ENCODE measurements at regions not wholly inside any gene's neighbourhood (a gene's known extent, or its start where the extent isn't known, plus 50 kb on each side); places are given as distances from the start of the nearest gene placed in this dataset.

GRCh38 chr1:229087339-229087738 is 183.6 kb upstream of the RAB4A start:
- no peak for TF ChIP-seq CTCF (IDR thresholded peaks at IDR 0.05; ENCODE audit: control insufficient read depth, extremely low read depth, insufficient read depth)
- H3K4me3 ChIP-seq (ENCODE audit: low read depth, low read length): no peak overlapping the region
- no peak for DNase-seq (ENCODE audit: low read depth)

- no peak overlapping the region for H3K4me3 ChIP-seq (ENCODE audit: low read depth, low read length)
- DNase-seq (ENCODE audit: low read depth): no peak
- TF ChIP-seq CTCF (IDR thresholded peaks at IDR 0.05; ENCODE audit: control insufficient read depth, extremely low read depth, insufficient read depth): no peak
Observed at GRCh38 chr1:229087906-229088305, 183.0 kb upstream of the RAB4A start.

GRCh38 chr1:229088711-229089110 is 182.2 kb upstream of the RAB4A start:
- no peak for DNase-seq (ENCODE audit: low read depth)

GRCh38 chr1:229089586-229090208 is 181.2 kb upstream of the RAB4A start:
- H3K4me3 ChIP-seq (ENCODE audit: low read depth, low read length): no peak overlapping the region
- no peak for DNase-seq (ENCODE audit: low read depth)
- no peak for TF ChIP-seq CTCF (IDR thresholded peaks at IDR 0.05; ENCODE audit: control insufficient read depth, extremely low read depth, insufficient read depth)

More at GRCh38 chr1:229088711-229089110, 182.2 kb upstream of the RAB4A start:
- no peak for TF ChIP-seq CTCF (IDR thresholded peaks at IDR 0.05; ENCODE audit: control insufficient read depth, extremely low read depth, insufficient read depth)
- H3K4me3 ChIP-seq (ENCODE audit: low read depth, low read length): no peak overlapping the region

GRCh38 chr1:229091721-229092136 is 179.2 kb upstream of the RAB4A start:
- DNase-seq (ENCODE audit: low read depth): no peak
- H3K4me3 ChIP-seq (ENCODE audit: low read depth, low read length): no peak overlapping the region
- no peak for TF ChIP-seq CTCF (IDR thresholded peaks at IDR 0.05; ENCODE audit: control insufficient read depth, extremely low read depth, insufficient read depth)

GRCh38 chr1:229092377-229093237 is 178.3 kb upstream of the RAB4A start:
- no peak for TF ChIP-seq CTCF (IDR thresholded peaks at IDR 0.05; ENCODE audit: control insufficient read depth, extremely low read depth, insufficient read depth)
- H3K4me3 ChIP-seq (ENCODE audit: low read depth, low read length): no peak overlapping the region
- DNase-seq (ENCODE audit: low read depth): no peak
